Activated CD4-positive, alpha-beta T cell treated with anti-CD3 and anti-CD28 coated beads, Interleukin-10, Interleukin-2, amounts not matched to agents 100 ng/mL and 50 ng/mL, durations not matched to agents 16 hours and 8 hours (primary cell): ENCODE measurements at regions not wholly inside any gene's neighbourhood (a gene's known extent, or its start where the extent isn't known, plus 50 kb on each side); places are given as distances from the start of the nearest gene placed in this dataset.
A peak's percentile ranks its signal among the peaks of the same experiment; 100 is the strongest.
"Not testable (repeated sequence)": the region's sequence is repeated elsewhere in the genome, so short reads cannot be mapped to it uniquely, and the experiment has no call there.

Experiments
- DNase-seq: peaks from one replicate; pipeline ENCODE4 v3.0.0-alpha.2; 2020

DNA sequence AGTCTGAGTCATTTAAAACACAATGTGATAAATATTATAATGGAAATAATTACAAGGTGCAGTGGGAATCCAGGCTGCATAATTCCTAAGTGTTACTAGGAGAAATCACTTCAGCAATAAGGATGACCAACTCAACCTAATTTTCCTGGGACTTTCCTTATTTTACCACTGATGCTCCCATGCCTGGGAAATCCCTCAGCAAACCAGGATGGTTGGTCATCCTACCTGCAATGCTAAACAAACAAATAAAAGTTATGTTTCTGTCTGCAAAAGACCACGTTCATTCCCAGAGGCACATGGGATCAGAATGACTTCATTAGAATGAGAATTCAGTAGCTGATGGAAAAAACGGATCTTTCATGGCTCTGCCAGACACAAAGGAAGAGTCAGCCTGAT lies 130.8 kb upstream of the RAP1B start:
- no peak for DNase-seq

GRCh38 chr12:68480526-68480925 lies 130.2 kb upstream of the RAP1B start:
- DNase-seq = peak; percentile 61

DNA sequence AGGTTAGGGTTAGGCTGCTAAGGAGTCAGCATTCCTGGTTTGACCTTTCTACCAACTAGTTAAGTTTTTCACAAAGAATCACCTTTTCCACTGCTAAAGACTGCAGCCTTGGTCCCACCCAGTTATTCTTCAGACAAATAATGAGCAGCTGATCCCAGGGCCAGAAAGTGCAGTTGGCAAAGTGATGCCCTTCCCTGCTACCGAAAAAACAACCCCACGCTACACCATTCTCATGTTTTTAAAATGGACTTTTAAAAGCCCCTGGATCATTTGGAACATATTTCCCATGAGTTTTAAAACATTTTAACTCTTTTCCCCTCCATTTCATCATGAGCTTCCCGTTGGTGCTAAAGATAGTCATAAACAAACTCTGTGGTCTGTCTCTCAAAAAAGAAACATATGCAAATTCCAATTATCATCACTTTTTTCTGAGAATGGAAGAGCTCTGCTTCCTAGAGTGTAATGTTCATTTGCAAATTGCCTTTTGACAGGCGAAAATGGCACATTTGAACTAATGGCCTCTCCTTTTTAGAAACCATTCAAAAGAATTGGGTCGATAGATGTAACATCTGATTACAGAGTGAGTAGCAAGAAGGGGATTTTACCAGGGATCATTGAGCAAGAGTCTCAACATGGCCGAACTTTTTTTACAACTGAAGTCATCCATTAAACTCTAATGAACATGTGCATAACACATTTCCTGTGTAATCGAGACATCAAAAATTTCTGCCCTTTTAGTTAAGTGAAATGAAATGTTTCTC lies 129.3 kb upstream of the RAP1B start:
- DNase-seq = peak; percentile 86

DNA sequence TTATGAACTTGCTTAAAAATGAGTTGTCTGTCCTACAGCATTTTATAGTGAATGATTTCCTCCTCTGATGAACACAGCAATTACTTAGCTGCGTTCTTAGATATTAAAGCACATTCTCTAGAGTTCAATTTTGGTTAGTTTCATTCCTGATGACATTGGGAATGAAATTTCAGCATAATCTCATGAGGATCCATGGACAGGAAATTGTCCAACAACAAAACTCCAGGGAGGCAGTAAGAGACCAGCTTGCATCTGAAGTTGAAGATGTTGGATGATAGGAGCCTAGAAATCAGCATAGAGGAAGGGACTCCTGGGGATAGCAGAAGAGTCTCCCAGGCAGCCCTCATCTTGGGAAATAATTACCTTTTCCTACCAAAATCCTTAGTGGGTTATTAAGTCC lies 128.7 kb upstream of the RAP1B start:
- no peak for DNase-seq

DNA sequence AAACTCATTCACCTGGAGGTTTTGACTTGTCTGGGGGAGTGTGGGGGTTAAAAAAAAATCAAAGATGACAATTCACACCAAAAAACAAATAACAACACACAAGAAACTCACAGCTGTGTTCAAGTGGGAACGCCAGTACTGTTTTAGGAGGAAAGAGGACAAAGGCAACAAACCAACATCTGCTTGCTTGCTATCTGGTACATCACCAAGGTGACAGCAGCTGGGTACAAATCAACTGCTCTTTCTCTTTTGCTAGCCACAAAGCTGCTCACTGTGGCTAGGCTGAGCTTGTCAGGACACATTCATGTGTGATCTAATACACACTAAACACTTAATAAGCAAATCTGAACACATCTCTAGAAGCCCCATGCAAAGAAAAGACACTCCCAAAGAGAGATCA lies 128.0 kb upstream of the RAP1B start:
- peak; percentile 76 for DNase-seq

GRCh38 chr12:68483592-68484383 lies 126.9 kb upstream of the RAP1B start:
- DNase-seq = peak; percentile 64

GRCh38 chr12:68484578-68484977 lies 126.1 kb upstream of the RAP1B start:
- DNase-seq = not testable (repeated sequence)

DNA sequence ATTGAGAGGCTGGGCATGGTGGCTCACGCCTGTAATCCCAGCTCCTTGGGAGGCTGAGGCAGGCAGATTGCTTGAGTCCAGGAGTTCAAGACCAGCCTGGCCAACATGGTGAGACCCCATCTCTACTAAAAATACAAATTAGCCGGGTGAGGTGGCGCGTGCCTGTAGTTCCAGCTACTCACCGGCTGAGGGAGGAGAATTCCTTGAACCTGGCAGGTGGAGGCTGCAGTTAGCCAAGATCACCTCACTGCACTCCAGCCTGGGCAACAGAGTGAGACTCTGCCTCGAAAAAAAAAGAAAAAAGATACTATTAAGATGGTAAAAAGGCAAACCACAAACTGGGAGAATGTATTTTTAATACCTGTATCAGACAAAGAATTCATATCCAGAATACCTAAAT lies 124.2 kb upstream of the RAP1B start:
- DNase-seq = not testable (repeated sequence)

DNA sequence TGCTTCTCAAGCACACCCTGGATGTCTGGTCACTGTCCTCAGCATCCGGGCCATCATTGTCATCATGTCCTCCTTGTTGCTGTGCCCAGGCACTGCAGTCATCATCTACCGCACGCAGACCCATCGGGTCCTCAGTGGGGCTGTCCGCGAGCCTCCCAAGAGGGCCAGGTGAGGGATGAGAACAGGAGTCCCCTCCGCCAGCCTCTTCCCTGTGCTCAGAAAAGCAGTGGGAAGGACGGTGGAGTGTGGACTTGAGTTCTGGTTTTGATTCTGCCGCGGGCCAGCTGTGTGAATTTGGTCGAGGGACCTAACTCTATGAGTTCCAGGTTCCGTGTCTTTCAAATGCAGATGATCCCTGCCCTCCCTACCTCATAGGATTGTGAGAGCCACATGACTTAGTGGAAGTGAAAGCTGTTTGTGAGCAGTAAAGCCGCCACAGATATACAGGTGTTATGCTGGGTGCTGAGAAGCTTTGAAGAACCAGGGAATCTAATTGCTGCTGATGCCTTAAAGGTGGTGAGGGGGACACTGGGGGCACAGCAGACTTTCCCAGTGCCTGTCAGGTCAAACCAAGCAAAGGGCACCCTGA lies 122.9 kb upstream of the RAP1B start:
- no peak for DNase-seq

- DNase-seq = no peak
These were observed 121.4 kb upstream of the RAP1B start for GRCh38 chr12:68489273-68489672.

DNA sequence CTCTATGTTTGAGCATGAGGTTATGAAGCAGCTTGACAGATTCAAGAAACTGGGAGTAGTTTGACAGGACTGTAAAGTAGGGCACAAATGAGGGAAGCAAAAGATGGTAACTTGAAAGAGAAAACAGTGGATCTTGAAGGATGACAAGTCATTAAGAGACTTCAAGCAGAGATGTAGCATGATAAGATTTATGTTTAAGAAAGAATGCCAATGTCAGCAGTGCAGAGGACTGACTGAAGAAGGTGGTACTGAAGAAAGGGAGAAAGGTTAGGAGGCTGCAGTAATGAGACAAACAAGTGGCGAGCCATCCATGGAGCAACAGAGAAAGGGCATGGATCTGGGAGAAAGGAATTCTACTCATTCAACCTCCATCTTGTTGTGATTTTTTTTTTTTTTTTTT lies 120.2 kb upstream of the RAP1B start:
- DNase-seq = peak; percentile 25

GRCh38 chr12:68491204-68491960 lies 119.3 kb upstream of the RAP1B start:
- peak; percentile 30 for DNase-seq

- no peak for DNase-seq
These were observed 115.2 kb upstream of the RAP1B start for GRCh38 chr12:68495336-68496070.

- peak; percentile 89 for DNase-seq
These were observed 113.6 kb upstream of the RAP1B start for GRCh38 chr12:68497107-68497506.

DNA sequence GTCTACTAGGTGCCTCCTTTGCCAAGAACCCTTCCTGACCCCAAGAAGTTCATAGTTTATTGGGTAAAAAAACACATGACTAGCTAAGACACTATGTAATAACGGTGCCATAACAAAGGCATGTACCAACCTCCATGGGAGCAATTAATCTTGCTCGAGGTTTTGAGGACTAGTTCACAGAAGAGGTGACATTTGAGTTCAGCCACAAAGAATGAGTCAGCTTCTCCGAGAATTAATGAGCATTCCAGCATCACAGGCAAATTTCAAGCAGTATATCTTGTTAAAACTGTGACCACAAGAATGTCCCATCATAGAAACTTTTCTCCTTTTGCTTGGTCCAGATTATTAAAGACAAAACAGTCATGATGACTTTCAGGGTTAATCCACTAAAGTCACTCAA lies 113.0 kb upstream of the RAP1B start:
- DNase-seq = peak; percentile 90

- no peak for DNase-seq
These were observed 112.0 kb upstream of the RAP1B start for GRCh38 chr12:68498736-68499135.

DNA sequence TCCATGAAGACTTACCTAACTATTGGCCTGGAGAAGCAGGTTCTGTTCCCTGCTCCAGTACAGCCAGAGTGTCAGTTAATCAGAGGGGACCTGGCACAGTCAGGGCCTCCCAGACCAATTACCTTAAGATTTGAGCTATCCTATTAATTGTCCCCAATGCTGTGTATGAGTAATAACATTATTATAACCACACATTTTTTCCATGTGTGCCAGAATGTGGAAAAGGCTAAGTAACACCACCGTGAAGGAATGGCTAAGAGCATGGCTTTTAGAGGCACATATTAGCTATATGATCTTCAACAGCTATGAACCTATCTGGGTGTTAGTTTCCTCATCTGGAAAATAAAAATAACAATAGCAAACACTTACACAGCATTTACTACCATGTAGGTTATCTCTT lies 111.1 kb upstream of the RAP1B start:
- DNase-seq = no peak

DNA sequence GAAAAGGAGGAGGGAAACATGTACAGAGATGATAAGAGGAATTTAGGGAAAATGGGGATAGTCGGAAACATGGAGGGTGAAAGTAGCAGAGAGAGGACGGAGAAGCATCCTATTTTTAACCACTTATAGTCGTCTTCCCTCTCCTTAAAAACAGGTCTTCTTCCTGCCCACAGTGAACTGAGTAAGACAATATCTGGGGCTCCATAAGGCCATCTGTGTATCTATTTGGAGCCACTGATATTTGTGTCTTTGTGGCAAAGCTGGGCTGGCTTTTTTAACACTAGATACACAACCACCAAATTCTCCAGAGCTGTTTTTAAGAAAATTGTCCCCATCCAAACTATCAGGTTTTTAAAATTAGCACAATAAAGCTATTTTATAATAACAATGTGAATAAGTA lies 109.5 kb upstream of the RAP1B start:
- no peak for DNase-seq

DNA sequence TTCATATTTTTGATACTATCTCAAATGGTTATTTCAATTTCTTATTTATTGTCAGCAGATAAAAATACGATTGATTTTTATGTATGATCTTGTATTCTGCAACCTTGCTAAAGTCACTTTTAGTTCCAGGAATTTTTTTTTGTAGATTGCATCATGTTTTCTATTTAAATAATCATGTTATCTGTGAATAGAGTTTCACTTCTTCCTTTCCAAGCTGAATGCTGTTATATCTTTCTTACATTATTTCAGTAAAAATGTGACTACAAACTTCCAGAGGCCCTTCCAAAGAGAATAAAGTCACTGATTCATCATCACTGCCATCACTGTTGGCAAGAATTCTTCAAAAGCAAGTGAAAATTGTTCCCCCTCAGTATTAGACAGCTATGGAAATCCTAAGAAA lies 104.7 kb upstream of the RAP1B start:
- DNase-seq = no peak

DNA sequence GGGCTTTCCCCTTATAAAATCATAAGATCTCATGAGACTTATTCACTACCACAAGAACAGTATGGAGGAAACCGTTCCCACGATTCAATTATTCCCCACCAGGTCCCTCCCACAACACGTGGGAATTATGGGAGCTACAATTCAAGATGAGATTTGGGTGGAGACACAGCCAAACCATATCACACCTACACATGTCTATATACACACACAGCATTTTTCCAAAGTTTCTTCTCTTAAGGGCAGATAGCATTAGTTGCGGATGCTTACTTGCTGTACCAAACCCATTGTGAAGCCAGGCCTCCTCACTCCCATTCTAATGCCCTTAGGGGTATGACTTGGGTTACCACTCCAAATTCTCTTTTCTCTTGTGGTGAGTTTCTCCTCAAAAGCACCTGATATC lies 104.1 kb upstream of the RAP1B start:
- no peak for DNase-seq

- DNase-seq = no peak
These were observed 103.0 kb upstream of the RAP1B start for GRCh38 chr12:68507657-68508056.

DNA sequence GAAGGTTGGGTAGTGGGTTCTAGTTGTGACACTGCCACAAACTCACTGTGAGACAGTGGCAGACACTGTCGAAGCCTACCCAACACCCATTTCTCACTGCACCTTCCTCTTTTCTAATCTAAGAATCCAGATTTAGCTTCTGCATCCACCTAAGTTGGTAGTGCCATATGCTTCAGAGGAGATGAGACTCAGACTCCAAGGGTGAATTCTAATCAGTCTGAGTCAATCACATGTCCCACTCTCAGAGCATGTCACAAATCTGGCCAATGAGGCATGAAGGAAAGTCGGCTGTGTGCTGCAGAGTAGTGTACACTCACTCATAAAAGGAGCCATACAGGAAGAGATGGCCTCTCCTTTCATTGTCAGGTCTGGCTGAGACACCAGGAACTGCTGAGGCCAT lies 102.1 kb upstream of the RAP1B start:
- DNase-seq = no peak

DNA sequence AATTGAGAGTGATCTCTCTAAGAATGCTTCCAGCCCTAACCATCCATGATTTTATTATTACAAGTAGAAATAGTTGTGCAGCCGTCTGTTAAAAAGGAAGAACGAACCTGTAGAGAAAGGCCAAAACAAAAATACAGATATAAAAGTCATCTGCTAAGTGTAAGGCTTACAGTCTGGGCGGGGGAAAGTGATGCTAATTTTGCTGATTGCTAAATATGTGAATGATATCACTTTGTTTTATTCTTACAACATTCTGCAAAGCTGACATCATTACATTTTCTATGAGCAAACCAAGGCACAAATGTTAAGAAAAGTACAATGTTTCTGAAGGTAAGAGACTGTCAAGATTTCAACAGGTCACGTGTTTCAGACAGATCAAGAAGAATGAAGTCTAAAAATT lies 101.5 kb upstream of the RAP1B start:
- DNase-seq = no peak
